ENCODE measurements at regions not wholly inside any gene's neighbourhood (a gene's known extent, or its start where the extent isn't known, plus 50 kb on each side); places are given as distances from the start of the nearest gene placed in this dataset.
"Not testable (repeated sequence)": the region's sequence is repeated elsewhere in the genome, so short reads cannot be mapped to it uniquely, and the experiment has no call there.

GRCh38 chr5:124796495-124796894 is 50.1 kb upstream of the ZNF608 start:
- DNase-seq (ENCODE audit: low read depth) = no peak

- no peak for DNase-seq (ENCODE audit: low read depth)
Measured at GRCh38 chr5:124797665-124798087, 51.2 kb upstream of the ZNF608 start.

GRCh38 chr5:124798890-124799289 is 52.5 kb upstream of the ZNF608 start:
- DNase-seq (ENCODE audit: low read depth) = no peak

GRCh38 chr5:124801551-124801950 is 55.1 kb upstream of the ZNF608 start:
- DNase-seq (ENCODE audit: low read depth) = no peak

- no peak for DNase-seq (ENCODE audit: low read depth)
Measured at GRCh38 chr5:124803617-124804323, 57.3 kb upstream of the ZNF608 start.

- no peak for DNase-seq (ENCODE audit: low read depth)
Measured at GRCh38 chr5:124806026-124806372, 59.6 kb upstream of the ZNF608 start.

GRCh38 chr5:124806373-124807077 is 60.1 kb upstream of the ZNF608 start:
- no peak for DNase-seq (ENCODE audit: low read depth)

- no peak for DNase-seq (ENCODE audit: low read depth)
Measured at GRCh38 chr5:124808842-124809268, 62.4 kb upstream of the ZNF608 start.

- no peak for DNase-seq (ENCODE audit: low read depth)
Measured at GRCh38 chr5:124810396-124811006, 64.1 kb upstream of the ZNF608 start.

- no peak for DNase-seq (ENCODE audit: low read depth)
Measured at GRCh38 chr5:124812771-124813358, 66.4 kb upstream of the ZNF608 start.

- DNase-seq (ENCODE audit: low read depth) = no peak
Measured at GRCh38 chr5:124816381-124816780, 69.9 kb upstream of the ZNF608 start.

- DNase-seq (ENCODE audit: low read depth) = no peak
Measured at GRCh38 chr5:124819201-124819600, 72.8 kb upstream of the ZNF608 start.

GRCh38 chr5:124822647-124823046 is 76.2 kb upstream of the ZNF608 start:
- DNase-seq (ENCODE audit: low read depth) = no peak

GRCh38 chr5:124823380-124823779 is 76.9 kb upstream of the ZNF608 start:
- no peak for DNase-seq (ENCODE audit: low read depth)

GRCh38 chr5:124824637-124825158 is 78.3 kb upstream of the ZNF608 start:
- DNase-seq (ENCODE audit: low read depth) = no peak

GRCh38 chr5:124825250-124825982 is 79.0 kb upstream of the ZNF608 start:
- no peak for DNase-seq (ENCODE audit: low read depth)

GRCh38 chr5:124825983-124826337 is 79.5 kb upstream of the ZNF608 start:
- no peak for DNase-seq (ENCODE audit: low read depth)

GRCh38 chr5:124828731-124829234 is 82.3 kb upstream of the ZNF608 start:
- DNase-seq (ENCODE audit: low read depth) = no peak

- DNase-seq (ENCODE audit: low read depth) = no peak
Measured at GRCh38 chr5:124831687-124832240, 85.3 kb upstream of the ZNF608 start.

GRCh38 chr5:124832510-124832909 is 86.1 kb upstream of the ZNF608 start:
- DNase-seq (ENCODE audit: low read depth) = no peak

- not testable (repeated sequence) for DNase-seq (ENCODE audit: low read depth)
Measured at GRCh38 chr5:124836314-124836713, 89.9 kb upstream of the ZNF608 start.
